Peyer's patch (tissue), 4 donors: ENCODE measurements at regions not wholly inside any gene's neighbourhood (a gene's known extent, or its start where the extent isn't known, plus 50 kb on each side); places are given as distances from the start of the nearest gene placed in this dataset.

Experiments
- POLR2A ChIP-seq, 2 donors: fragments of 450-650 bp; IDR thresholded peaks; one replicate each; pipeline ENCODE4 v1.5.1; 2017; ENCODE audit warnings: antibody characterized with exemption in 2 of 2, mild to moderate bottlenecking in 2 of 2, moderate library complexity in 2 of 2
- TF ChIP-seq, protein P1 (sequence below), 6 experiments: fragments of 450-650 bp in 4 of 6; fragments of 200-600 bp in 2 of 6; sonication (generic) in 1 of 6; IDR thresholded peaks; one replicate each; pipeline ENCODE4 v1.5.1; 2017 to 2019; ENCODE audit warnings: antibody characterized with exemption in 6 of 6, mild to moderate bottlenecking in 3 of 6, moderate library complexity in 1 of 6

DNA sequence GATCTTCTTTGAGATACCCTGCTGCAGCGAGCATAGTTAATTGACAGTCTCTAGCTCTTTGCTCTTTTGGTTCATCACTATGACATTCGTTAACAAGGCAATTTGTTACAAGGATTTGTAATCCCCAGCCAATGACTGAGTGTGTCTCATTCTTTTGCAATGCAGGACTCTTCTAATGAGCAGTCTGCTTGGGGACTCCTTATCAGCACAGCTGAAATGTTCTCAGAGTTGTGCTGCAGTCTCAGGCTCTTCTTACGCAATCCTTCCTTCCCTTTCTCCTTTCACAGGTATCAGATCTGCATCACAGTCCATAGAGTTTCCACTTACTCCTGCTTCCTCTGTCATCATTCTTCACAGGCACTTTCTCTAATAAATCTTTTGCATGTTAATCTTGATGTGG, 161.2 kb upstream of the OGFRL1 start:
- TF ChIP-seq, protein P1, sequence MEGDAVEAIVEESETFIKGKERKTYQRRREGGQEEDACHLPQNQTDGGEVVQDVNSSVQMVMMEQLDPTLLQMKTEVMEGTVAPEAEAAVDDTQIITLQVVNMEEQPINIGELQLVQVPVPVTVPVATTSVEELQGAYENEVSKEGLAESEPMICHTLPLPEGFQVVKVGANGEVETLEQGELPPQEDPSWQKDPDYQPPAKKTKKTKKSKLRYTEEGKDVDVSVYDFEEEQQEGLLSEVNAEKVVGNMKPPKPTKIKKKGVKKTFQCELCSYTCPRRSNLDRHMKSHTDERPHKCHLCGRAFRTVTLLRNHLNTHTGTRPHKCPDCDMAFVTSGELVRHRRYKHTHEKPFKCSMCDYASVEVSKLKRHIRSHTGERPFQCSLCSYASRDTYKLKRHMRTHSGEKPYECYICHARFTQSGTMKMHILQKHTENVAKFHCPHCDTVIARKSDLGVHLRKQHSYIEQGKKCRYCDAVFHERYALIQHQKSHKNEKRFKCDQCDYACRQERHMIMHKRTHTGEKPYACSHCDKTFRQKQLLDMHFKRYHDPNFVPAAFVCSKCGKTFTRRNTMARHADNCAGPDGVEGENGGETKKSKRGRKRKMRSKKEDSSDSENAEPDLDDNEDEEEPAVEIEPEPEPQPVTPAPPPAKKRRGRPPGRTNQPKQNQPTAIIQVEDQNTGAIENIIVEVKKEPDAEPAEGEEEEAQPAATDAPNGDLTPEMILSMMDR (IDR thresholded peaks at IDR 0.05): no peak
- no peak for TF ChIP-seq POLR2A (IDR thresholded peaks at IDR 0.05)
